ENCODE measurements at regions not wholly inside any gene's neighbourhood (a gene's known extent, or its start where the extent isn't known, plus 50 kb on each side); places are given as distances from the start of the nearest gene placed in this dataset.

- TF ChIP-seq SUZ12 (IDR thresholded peaks at IDR 0.05; ENCODE audit: extremely low read depth, insufficient read depth, insufficient read length) (no peak), YY1 (IDR thresholded peaks at IDR 0.05; ENCODE audit: insufficient read depth, insufficient read length) (no peak), ZNF274 (IDR thresholded peaks at IDR 0.05; ENCODE audit: low read depth, low read length) (no peak)
Measured at GRCh38 chr4:42821230-42821629, 71.3 kb upstream of the GRXCR1 start.

All from NT2/D1 (cell line).